HG03064 (cell line): ENCODE measurements at regions not wholly inside any gene's neighbourhood (a gene's known extent, or its start where the extent isn't known, plus 50 kb on each side); places are given as distances from the start of the nearest gene placed in this dataset.
A peak's percentile ranks its signal among the peaks of the same experiment; 100 is the strongest.

ENCODE experiments used
- ATAC-seq: cut with Tn5 transposase; IDR thresholded peaks from one replicate; pipeline ENCODE4 v1.9.1; 2021; ENCODE audit warnings: low read depth; ENCODE audit not compliant: unreplicated experiment

GRCh38 chr11:130765951-130766649, 150.2 kb downstream of the SNX19 start:
- ATAC-seq: peak; percentile 89

GRCh38 chr11:130766650-130767565, 149.4 kb downstream of the SNX19 start:
- ATAC-seq: peak; percentile 22

GRCh38 chr11:130769782-130770535, 146.3 kb downstream of the SNX19 start:
- ATAC-seq: no peak

GRCh38 chr11:130771708-130772107, 144.6 kb downstream of the SNX19 start:
- ATAC-seq: no peak

- ATAC-seq: no peak
Measured at GRCh38 chr11:130772266-130773227, 143.7 kb downstream of the SNX19 start.

- no peak for ATAC-seq
Measured at GRCh38 chr11:130773244-130773820, 142.9 kb downstream of the SNX19 start.

GRCh38 chr11:130774703-130775102, 141.6 kb downstream of the SNX19 start:
- ATAC-seq: no peak

GRCh38 chr11:130775306-130776060, 140.8 kb downstream of the SNX19 start:
- no peak for ATAC-seq

GRCh38 chr11:130776061-130776419, 140.2 kb downstream of the SNX19 start:
- no peak for ATAC-seq

GRCh38 chr11:130778026-130778425, 138.3 kb downstream of the SNX19 start:
- no peak for ATAC-seq

- no peak for ATAC-seq
Measured at GRCh38 chr11:130778705-130779104, 137.6 kb downstream of the SNX19 start.

GRCh38 chr11:130779267-130779666, 137.0 kb downstream of the SNX19 start:
- no peak for ATAC-seq

- no peak for ATAC-seq
Measured at GRCh38 chr11:130779943-130780342, 136.3 kb downstream of the SNX19 start.

GRCh38 chr11:130780437-130780836, 135.8 kb downstream of the SNX19 start:
- ATAC-seq: no peak

- no peak for ATAC-seq
Measured at GRCh38 chr11:130781931-130782330, 134.3 kb downstream of the SNX19 start.

- ATAC-seq: no peak
Measured at GRCh38 chr11:130782361-130783222, 133.7 kb downstream of the SNX19 start.

GRCh38 chr11:130783323-130783722, 133.0 kb downstream of the SNX19 start:
- ATAC-seq: no peak
